Amniotic epithelial cell (primary cell): ENCODE measurements at regions not wholly inside any gene's neighbourhood (a gene's known extent, or its start where the extent isn't known, plus 50 kb on each side); places are given as distances from the start of the nearest gene placed in this dataset.
A peak's percentile ranks its signal among the peaks of the same experiment; 100 is the strongest.

Experiments used
- DNase-seq: peaks from one replicate; pipeline ENCODE4 v3.0.0-alpha.2; 2010; ENCODE audit warnings: low read depth

DNA sequence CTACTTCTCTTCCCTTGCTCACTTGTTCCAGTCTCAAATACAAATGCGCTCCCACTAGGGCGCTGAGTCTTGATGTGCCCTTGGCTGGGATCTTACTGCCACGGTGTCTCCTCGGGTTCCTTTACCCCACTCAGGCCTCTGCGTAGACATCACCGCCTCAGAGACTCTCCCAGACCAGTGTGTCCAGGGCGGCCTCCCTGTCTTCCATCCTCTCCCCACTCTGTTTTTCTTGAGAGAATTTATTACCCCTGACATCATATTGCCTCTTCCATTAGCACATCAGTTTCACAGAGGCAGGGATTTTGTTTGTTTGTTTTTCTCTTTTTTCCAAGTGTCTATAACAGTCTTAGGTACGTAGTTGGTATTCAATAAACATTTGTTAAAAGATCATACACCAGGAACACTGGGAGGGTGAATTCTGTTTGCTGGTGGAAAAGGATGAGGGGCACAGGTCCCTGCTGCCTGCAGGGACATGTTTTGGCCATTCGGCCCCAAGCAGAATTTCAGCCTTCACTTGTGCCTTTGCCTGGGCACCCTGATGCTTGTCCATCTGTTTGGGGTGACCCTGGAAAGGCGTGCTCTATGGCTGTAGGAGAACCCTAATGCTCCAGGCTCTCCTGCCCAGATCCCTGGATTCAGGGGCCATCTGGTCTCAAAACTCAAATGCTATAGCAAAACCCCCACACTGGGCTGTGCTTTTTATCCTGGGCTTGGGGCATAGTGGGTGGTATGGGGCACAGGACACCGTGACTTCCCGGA is 55.0 kb downstream of the RPL37A start:
- no peak for DNase-seq

DNA sequence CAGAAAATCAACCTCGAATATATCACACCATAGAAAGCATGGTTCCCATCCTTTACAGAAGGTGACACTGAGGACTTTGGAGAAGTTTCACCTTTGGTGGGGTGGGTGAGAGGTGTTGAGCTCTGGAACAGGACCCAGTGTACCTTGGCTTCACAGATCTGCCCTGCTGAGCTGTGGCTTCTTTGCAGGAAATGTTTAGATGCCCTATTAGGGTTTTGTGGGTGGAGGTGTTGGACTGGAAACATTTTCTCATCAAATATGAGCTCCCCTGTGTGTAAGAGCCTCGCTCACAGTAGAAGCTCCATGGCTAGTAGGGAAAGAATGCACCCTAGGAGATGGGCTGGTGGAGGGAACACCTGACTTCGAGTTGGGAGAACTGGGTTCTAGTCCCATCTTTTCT is 55.6 kb downstream of the RPL37A start:
- DNase-seq, result no peak

DNA sequence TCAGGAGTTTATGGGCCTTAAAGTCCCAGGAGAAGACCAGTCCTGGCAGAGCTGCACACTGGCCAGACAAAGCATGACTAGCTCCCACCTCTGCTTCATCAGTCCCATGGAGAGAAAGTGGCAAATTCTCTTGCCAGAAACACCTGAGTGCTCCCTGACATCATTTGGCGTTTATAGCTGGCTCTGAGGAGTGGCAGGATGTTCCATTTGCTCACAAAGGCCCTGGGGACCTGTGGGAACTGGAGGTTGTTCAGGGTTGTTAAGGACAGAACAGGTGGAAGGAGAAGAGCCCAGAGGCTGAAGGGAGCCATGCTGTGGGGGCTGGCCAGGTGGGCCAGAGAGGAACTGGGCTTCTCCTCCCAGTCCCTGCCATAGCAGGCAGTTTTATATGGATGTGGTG is 56.1 kb downstream of the RPL37A start:
- no peak for DNase-seq

DNA sequence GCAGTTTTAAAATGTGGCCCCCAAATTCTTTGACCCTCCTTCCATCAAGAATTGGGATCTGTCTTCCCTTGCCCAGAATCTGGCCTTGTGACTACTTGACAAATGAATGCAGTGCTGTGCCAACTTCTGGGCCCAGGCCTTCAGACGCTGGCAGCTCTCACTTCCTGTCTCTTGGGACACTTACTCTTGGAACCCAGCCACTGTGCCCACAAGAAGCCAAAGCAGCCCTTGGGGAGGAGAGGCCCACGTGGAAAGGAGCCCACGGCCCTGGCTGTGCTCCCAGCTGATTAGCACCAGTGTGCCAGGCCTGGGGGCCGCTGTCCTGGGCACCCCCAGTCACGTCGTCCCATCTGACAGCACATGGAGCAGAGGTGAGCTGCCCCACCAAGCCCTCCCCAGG is 56.6 kb downstream of the RPL37A start:
- peak; percentile 31 for DNase-seq

DNA sequence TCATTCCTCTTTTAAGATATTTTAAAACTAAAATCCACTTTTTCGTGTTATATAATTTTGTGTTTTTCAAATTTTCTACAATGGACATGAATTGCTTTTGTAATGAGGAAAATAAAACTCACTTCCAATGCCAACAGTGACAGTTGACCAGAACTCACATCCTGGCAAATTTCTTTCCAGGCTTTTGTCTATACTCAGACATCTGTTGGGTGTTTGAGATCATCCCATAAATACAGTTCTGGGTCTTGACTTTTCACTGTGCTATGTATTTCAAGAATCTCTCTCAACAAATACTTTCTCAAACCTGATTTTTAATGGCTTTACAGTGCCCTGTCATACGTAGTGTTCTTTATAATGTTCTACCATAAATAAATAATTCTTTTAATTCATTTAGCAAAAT is 57.6 kb downstream of the RPL37A start:
- DNase-seq, result no peak

DNA sequence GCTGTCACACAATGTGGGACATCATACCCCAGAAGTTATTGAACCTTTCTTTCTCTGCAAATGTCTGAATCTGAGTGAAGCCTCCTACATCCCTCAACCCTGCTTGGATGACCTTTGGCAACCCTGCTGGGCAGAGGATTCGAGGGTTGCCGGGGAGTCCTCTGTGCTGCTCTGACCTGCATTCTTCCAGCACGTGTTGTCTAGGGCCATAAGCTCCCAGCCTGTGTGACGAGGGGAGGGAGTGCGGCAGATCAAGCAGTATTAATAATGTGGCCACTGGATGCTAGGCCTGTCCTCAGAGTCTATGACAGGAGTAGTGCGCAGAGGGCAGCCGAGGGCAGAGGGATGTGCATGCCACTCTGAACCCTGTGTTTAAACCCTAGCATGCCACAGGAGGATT is 58.8 kb downstream of the RPL37A start:
- no peak for DNase-seq

DNA sequence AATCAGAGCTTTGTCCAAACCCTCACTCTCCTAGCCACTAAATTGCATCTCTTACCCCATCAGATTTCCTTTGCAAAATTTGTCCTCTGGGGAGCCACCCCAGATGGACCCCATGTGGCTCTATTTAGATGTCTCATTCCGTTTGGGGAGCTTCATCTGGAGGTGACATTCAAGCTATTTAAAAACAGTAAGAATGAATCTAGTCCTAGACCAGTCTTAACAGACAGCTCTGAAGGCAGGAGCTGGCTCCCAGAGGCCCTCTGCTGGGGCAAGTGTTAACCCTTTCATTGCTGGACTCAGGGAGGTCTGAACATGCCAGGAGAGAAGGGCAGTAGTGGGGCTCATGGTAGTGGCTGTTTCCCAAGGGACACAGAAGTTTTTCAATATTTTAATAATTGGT is 59.2 kb downstream of the RPL37A start:
- no peak for DNase-seq

DNA sequence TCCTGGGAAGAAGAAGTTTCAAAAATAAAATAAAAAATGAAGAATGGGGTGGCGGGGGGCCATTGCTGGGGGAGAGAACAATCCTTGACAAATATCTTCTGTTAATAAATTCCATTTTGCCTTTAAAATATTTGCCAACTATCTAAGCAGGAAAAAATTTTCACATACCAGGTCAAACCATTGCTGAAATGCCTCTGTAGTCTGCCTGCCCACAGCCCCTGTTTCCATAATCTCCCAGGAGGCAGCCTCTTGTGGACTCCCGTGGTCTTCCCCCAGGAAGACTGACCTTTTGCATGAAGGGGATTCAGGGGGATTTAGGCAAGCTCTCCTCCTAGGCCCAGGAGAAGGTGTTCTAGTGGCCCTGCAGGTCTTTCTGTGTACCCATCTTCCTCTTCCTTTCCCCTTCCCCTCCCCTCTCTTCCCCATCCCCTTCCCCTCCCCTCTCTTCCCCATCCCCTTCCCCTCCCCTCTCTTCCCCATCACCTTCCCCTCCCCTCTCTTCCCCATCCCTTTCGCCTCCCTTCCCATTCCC is 61.0 kb downstream of the RPL37A start:
- peak; percentile 68 for DNase-seq

DNA sequence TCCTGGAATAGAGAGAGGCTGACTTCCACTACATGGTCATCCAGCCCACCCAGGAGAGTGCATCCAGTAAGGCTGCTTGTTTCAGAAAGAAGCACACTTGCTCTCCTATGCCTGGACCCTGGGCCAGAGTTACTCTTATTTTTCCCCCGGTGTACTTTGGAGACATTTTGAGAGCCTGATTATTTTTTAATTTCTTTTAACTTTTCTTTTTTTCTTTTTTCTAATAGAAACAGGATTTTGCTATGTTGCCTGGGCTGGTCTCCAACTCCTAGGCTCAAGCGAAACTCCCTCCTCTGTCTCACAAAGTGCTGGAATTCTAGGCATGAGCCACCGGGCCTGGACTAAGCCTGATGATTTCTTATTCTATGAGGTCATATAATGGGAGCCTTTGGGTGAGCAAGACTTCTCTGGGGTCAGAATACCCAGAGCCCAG is 62.2 kb downstream of the RPL37A start:
- DNase-seq, result peak; percentile 89

DNA sequence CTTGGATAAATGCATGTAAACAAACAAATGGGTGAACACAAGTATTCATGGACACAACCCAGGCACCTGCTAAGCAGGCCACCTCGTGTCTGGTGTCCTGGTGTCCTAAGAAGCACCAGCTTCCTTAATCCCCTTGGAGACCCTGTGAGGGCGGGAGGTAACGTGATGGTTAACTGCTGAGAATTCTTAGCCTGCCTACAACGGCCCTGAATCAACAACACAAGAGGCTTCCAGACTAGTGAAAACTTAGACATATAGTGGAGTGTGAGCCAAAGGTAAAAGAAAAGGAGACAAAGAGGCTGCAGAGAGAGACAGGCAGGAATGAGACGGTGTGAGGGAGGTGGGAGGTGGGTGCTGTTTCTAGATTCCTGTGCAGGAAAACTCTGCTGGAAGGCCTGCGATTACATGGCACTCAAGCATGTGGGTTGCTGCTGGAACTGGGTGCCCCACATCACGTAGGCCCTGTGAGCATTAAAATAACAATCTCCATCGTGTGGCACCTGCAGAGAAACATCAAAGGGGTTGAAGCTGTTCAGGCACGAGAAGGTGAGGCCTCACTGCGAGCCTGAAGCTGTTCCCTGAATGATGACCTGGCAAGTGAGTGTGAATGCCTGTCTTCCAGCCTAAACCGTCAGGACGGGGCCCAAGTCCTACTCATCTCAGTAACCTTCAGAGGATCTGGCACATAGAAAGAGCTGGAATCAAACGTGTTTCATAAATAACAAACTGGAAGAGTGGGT is 64.2 kb downstream of the RPL37A start:
- DNase-seq, result no peak

DNA sequence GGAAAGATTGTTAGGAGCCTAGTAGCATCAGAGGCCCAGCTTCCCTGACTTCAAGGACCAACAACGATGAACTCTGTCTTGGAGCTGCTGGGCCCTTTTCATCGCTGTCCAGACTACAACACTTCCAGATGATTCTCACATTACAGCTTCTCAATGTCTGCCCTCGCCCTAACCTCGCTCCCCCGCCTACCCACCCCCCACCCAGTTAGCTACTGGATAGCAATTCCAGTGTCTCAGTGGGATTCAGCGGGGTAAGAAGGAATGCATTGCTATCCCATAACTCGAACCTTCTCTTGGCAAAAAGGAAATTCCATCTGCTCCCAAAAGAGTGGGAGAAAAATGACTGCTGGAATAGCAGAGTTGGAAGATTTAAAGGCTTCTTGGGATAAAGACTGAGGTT is 65.0 kb downstream of the RPL37A start:
- no peak for DNase-seq

DNA sequence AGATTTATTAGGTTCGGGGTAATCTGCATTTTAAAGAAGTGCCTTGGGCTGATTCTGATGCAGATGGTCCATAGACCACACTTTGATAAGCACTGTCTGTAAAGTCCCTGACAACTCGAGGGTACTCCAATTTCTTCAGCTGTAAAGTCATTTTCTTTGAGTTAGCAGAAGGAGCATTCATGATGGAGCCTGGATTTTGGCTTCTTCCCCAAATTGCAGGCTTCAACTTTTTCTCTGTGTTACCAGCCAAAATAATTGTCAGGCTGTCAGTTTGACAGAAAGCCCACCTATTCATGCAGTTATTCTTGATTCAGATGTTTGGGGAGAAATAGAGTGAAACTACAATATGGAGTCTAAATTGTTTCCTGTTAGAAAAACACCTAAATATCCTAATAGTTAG is 66.0 kb downstream of the RPL37A start:
- no peak for DNase-seq

DNA sequence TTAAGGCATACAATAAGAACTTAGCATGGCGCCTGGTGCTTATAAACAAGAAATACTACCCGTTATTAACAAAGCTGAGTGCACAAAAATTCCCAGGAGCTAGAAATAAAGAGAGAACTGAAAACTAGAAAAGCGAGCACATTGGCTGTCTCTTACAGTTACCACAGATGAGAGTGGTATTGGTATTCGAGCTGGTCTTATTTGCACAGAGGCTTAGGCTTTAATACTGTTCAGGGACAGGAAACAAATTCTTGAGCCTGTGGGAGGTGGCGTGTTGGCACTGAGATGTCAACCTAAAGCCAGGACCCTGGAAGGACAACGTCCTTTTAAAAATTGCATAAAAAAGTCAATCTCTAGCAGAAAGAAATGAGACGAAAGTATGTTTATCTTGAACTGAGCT is 67.3 kb upstream of the IGFBP2 start:
- DNase-seq, result no peak

DNA sequence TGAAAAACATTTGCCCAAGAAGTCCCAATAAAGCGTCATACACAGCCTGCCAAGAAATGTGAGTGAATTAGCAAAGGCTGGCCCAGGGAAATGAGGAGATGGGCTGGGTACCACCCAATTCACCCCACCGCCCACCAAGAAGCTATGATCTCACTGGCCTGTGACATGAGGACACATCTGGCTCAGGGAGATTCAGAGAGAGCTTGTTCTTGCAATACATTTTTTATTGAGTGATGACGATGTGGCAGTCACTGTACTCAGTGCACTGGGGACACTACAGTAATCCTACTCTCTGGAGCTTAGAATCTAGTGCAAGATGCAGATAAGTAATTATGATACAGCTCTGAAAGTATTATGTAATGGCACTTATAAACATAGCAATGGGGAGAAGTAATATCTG is 64.6 kb upstream of the IGFBP2 start:
- DNase-seq, result no peak

DNA sequence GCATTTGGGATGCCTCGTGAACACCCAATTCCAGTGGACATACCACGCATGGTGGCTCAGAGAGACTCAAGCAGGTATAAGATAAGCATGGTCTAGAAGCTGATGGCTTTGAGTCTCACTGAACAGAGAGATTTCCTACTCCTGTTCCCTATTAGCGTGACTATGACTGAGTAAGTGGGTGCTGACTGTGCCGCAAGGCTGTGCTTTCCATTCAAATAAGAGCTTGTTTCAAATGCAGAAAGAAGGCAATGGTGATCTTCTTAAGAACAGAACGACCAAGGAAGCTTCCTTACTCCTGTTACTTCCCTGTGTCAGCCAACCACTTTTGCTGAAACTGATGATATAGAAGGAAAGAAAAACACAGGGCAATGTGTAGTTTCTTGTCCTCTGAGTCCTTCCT is 63.5 kb upstream of the IGFBP2 start:
- DNase-seq, result no peak

DNA sequence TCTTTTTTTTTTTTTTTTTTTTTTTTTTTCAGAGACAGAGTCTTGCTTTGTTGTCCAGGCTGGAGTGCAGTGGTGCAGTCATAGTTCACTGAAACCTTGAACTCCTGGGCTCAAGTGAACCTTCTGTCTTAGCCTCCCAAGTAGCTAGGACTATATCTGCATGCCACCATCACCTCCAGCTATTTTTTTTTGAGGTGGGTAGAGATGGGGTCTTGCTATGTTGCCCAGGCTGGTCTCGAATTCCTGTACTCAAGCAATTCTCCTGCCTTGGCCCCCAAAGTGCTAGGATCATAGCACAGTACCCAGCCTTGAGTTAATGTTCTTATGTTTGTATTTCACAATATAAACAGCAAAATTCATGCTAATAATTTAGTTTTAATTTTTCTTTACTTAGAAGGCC is 62.9 kb upstream of the IGFBP2 start:
- no peak for DNase-seq

DNA sequence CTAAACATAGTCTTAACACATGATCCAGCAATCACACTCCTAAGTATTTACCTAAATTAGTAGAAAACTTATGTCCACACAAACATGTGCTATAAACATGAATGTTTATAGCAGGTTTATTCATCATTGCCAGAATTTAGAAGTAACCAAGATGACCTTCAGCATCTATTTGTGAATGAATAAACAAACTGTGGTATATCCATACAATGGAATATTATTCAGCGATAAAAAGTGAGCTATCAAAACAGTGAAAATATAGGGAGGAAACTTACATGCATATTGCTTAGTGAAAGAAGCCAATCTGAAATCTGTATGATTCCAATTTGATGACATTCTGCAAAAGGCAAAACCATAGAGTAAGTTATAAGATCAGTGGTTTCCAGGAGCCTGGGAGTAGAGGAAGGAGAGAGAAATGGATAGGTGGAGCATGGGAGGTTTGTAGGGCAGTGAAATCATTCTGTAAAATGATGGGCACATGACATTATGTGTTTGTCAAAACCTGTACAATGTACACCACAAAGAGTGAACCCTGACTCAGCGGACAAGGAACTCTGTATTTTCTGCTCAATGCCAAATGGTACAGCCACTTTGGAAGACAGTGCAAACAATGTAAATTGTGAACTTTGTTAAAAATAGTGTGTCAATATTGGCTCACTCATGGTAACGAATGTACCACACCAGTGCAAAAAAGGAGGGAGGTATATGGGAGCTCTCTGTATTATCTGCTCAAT is 61.9 kb upstream of the IGFBP2 start:
- DNase-seq, result no peak

DNA sequence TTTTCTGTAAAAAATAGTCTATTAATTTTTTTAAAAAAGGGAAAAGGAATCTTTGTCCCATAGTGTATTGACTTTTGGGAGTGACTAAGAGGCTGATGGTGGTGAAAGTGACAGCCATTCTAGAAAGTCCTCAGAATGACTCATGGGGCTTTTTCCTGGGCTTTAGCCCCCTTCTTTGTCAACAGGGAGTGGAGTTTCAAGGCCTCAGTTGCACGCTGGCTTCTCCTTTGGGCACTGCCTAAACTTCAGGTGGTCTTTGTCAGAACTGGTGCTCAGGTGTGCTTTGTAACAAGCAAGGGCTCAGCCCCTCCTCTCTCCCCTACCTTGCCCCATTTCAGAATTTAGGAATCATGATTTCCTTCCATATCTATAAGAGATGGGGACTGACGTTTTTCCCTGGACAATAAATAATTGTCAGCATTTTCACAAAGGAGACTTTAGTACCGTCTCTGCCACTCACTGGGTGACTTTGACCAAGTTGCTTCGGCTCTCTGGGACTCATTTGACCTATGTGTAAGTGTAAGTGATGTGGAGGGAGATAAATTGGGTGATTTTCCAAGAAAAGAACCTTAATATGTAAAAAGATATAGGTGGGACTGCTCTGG is 61.2 kb upstream of the IGFBP2 start:
- DNase-seq, result no peak

DNA sequence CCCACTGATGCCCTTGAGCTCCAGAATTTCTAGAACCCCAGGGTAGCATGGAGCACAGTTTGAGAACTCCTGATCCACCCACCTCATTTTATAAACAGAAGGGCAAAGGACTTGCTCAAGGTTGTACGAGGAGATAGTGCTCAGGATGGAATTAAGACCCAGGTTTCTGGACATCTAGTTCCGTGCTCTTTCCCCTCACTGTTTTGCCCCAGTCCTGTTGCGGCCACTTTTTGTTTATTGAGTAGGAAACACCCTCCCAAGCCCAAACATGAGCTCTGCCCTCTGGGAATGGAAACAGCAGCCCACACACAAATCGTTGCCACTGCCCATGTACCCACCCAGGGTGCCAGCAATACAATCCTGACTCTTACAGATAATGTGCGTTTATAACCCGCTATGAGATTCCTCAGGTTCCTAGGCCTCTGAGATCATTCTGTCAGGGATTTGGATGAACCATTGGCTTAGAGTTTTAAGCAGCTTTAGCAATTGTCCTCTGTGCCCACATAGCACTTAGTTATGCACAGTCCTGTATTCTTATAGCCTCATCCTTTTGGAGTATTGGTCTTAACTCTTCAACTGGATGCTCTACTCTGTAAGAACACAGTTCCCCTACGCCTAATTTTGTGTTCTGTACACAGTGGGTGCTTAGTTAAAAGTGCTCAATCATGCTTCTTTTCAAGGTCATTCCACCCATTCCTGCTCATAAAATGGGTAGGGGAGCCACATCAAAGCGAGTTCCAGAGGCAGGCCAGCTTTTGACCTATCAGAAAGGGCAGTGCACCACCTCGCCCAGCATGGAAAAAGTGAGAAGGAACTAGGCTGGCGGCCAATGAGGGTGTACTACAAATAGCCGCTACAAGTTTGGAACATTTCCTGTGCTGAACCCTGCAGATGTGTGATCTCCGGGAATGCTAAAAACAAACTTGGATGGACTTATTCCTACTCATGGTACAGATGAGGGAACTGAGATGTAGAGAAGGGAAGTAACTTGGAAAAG is 60.3 kb upstream of the IGFBP2 start:
- DNase-seq, result no peak

DNA sequence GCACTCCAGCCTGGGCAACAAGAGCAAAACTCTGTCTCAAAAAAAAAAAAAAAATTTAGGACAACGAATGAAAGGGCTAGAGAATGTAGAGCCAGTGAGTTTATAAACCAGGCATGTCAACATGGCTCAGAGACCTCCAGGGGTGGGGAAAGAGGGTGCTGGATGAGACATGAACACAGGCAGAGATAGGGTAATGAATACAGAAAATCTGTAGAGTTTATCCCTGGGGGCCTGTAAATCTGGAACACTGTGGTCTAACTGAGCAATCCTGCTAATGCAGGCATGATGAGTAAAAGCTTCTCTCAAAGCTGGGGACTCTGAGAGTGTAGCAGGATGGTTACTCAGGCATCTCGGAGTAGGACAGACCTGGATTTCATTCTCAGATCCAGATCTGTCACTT is 59.2 kb upstream of the IGFBP2 start:
- DNase-seq, result peak; percentile 64

DNA sequence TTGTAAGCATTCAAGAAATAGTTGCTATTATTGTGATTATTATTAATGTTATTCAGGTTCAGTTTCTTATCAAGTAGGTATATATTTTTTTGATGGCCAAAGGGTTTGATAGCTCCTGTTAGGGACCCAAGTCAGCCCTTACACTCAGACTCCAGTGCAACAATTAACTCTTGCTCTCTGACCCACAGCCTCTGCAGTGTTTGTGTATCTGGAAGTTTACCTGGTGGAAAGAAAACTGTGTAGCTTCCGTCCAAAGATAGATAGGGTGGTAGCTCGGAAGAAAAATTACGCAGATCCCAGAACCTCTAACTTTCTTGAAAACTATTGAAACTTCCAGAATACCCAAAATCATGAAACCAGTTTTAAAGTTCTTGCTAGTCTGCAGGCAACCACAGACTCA is 58.6 kb upstream of the IGFBP2 start:
- no peak for DNase-seq
